Chondrocyte (in vitro differentiated cells): ENCODE measurements at regions not wholly inside any gene's neighbourhood (a gene's known extent, or its start where the extent isn't known, plus 50 kb on each side); places are given as distances from the start of the nearest gene placed in this dataset.

Experiments
- DNase-seq: peaks from one replicate; pipeline ENCODE4 v3.0.0; 2021; ENCODE audit warnings: mixed read lengths, low spot score
- H3K27ac Mint-ChIP-seq: one replicate; pipeline ENCODE4 v1.8.0; 2021; ENCODE audit warnings: mild to moderate bottlenecking, moderate library complexity, mixed read lengths; ENCODE audit not compliant: unreplicated experiment
- H3K27me3 Mint-ChIP-seq: 2 replicates; pipeline ENCODE4 v1.8.0; 2021; ENCODE audit warnings: low read depth, mixed read lengths
- H3K36me3 Mint-ChIP-seq: 2 replicates; pipeline ENCODE4 v1.8.0; 2021; ENCODE audit warnings: low read depth, mixed read lengths
- H3K4me1 Mint-ChIP-seq: 2 replicates; pipeline ENCODE4 v1.8.0; 2021; ENCODE audit warnings: low read depth, mild to moderate bottlenecking, mixed read lengths
- H3K4me3 Mint-ChIP-seq: one replicate; pipeline ENCODE4 v1.8.0; 2021; ENCODE audit warnings: mild to moderate bottlenecking, moderate library complexity, mixed read lengths; ENCODE audit not compliant: unreplicated experiment
- H3K9me3 Mint-ChIP-seq: 2 replicates; pipeline ENCODE4 v1.8.0; 2021; ENCODE audit warnings: low read depth, mixed read lengths
- TF ChIP-seq, protein P1 (sequence below): fragments of 200-600 bp; sonication (generic); IDR thresholded peaks from 2 replicates; pipeline ENCODE4 v1.5.0; 2021; ENCODE audit warnings: antibody characterized with exemption, mild to moderate bottlenecking, moderate library complexity

DNA sequence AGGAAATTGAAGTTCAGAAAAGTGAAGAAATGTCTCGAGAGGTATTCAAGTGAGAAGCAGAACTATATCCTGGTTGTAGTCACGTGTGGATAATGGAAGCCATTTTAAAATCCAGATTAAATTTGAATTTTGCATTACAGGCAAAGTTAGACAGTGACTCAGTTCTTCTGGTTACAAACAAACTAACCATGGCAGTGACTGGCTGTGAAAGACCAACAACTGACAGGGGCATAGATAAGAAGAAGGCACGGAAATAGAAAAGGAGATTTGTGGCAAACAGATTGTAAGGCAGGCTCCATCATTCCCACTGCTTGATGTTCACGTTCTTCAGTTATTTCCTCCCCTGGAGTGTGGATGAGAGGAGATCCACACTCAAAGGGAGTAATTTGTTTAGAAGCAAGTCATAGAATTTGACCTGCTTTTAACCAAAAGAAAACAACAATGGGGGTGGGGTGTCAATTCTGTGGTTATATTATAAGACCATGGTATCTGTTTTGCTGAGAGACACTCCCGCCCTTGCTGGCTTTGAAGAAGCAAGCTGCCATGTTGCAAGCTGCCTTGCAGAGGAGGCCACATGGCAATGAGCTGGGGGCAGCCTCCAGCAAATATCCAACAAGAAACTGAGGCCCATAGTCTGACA lies 795.3 kb downstream of the VRK1 start:
- Mint-ChIP-seq H3K4me3 (no peak overlapping the region), H3K27ac (no peak overlapping the region), H3K4me1 (no peaks in the 10 kb centered on the region), H3K9me3 (peaks cover 8% of the 10 kb centered on the region), H3K27me3 (no peaks in the 10 kb centered on the region), H3K36me3 (no peaks in the 10 kb centered on the region)
- no peak for DNase-seq
- TF ChIP-seq, protein P1, sequence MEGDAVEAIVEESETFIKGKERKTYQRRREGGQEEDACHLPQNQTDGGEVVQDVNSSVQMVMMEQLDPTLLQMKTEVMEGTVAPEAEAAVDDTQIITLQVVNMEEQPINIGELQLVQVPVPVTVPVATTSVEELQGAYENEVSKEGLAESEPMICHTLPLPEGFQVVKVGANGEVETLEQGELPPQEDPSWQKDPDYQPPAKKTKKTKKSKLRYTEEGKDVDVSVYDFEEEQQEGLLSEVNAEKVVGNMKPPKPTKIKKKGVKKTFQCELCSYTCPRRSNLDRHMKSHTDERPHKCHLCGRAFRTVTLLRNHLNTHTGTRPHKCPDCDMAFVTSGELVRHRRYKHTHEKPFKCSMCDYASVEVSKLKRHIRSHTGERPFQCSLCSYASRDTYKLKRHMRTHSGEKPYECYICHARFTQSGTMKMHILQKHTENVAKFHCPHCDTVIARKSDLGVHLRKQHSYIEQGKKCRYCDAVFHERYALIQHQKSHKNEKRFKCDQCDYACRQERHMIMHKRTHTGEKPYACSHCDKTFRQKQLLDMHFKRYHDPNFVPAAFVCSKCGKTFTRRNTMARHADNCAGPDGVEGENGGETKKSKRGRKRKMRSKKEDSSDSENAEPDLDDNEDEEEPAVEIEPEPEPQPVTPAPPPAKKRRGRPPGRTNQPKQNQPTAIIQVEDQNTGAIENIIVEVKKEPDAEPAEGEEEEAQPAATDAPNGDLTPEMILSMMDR = no peak

DNA sequence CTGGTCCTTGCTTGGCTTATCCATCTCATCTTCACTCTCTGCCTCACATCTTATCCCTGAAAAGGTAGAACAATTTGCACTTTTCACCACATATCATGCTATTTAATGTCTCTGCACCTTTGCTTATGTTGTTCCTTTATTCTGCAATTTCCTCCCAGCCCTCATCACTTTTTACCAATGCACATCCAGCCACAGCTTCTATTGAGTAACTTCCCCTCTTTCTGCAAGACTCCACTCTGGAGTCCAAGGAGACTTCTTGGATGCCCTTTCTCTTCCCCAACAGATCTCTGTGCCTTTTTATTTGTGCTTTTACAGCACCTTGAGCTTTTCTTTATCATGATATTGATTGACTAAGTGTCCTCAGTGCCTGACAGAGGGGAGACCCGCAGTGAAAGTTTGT lies 797.1 kb downstream of the VRK1 start:
- H3K9me3 Mint-ChIP-seq = peaks cover 2% of the 10 kb centered on the region
- H3K4me3 Mint-ChIP-seq = no peak overlapping the region
- TF ChIP-seq, protein P1 = no peak
- no peaks in the 10 kb centered on the region for H3K27me3 Mint-ChIP-seq
- H3K36me3 Mint-ChIP-seq = no peaks in the 10 kb centered on the region
- no peak overlapping the region for H3K27ac Mint-ChIP-seq
- DNase-seq = no peak
- H3K4me1 Mint-ChIP-seq = no peaks in the 10 kb centered on the region

DNA sequence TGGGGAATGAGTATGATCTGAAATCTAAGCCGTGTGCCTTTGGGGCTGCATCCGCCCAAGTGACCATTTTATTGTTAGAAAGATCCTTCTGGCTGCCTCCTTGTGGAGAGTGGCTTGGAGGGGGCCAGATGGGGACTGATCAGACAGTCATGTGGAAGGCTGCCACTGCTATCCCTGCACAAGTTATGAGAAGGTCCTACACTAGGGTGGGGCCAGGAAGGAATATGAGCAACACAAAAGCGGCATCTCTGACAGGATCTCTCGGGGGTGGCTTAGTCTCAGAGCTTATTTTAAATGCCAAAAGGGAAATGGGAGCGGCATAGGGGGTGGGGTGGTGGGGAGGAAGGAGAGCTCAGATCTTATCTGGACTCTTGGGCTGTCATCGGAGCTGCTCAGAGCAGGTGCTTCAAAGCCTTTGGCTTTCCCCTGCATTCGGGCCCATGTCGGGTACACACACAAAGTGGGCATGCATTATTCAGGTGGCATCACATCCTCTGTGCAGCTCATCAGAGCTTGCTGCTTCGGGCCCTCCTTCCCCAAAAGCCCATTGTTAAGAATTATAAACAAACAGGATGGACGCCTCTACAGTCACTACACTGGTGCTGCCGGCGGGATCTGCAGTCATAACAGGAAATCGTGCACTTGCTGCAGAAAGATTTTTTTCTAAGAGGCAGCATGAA lies 805.4 kb downstream of the VRK1 start:
- H3K27me3 Mint-ChIP-seq = no peaks in the 10 kb centered on the region
- no peak for DNase-seq
- H3K27ac Mint-ChIP-seq = no peak overlapping the region
- no peaks in the 10 kb centered on the region for H3K4me1 Mint-ChIP-seq
- TF ChIP-seq, protein P1 = no peak
- no peak overlapping the region for H3K4me3 Mint-ChIP-seq
- no peaks in the 10 kb centered on the region for H3K36me3 Mint-ChIP-seq
- H3K9me3 Mint-ChIP-seq = peaks cover 6% of the 10 kb centered on the region

DNA sequence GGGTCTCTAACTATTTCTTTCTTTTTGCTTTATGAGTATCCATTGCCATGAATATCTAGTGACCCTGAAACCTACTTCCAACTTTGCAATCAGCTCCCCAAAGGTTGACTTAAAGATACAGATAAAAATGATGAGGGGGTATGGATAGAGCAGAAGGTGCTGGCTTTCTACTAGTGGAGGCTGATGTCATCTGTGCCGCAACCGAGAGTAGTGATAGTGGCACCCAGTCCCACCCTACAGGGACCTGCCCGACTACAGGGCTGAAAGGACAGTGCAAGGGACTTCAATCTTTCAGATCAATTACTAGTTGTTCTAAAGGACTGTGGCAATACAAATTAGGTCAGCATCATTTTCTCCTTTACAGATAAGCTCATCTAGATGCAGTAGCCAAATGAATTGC lies 806.0 kb downstream of the VRK1 start:
- H3K9me3 Mint-ChIP-seq = peaks cover 6% of the 10 kb centered on the region
- no peak overlapping the region for H3K27ac Mint-ChIP-seq
- no peak overlapping the region for H3K4me3 Mint-ChIP-seq
- H3K27me3 Mint-ChIP-seq = no peaks in the 10 kb centered on the region
- DNase-seq = no peak
- H3K36me3 Mint-ChIP-seq = no peaks in the 10 kb centered on the region
- H3K4me1 Mint-ChIP-seq = no peaks in the 10 kb centered on the region
- TF ChIP-seq, protein P1 = no peak

DNA sequence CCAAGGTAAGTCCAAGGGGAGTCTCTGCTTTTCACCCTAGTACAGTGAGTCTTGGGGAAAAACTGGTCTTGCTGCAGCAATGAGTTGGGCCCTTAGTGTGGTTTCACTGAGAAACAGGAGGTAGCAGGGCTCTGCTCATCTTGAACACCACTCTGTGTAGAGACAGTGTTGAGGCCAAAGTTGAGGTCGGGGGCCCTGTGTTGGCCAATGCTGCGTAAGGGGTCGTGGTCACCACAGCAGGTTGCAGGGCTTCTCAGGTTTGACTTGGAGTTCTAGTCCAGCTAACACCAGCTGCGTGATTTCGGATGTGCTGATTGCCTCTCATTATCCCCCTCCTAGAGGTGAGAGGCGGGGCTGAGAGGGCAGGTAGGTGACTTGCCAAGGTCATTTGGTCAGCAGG lies 807.5 kb downstream of the VRK1 start:
- no peak for DNase-seq
- Mint-ChIP-seq H3K9me3 (peaks cover 6% of the 10 kb centered on the region), H3K36me3 (no peaks in the 10 kb centered on the region), H3K4me3 (no peak overlapping the region), H3K27ac (no peak overlapping the region), H3K4me1 (no peaks in the 10 kb centered on the region), H3K27me3 (no peaks in the 10 kb centered on the region)
- TF ChIP-seq, protein P1 = no peak
